ENCODE measurements at regions not wholly inside any gene's neighbourhood (a gene's known extent, or its start where the extent isn't known, plus 50 kb on each side); places are given as distances from the start of the nearest gene placed in this dataset.

- TF ChIP-seq, protein P1, sequence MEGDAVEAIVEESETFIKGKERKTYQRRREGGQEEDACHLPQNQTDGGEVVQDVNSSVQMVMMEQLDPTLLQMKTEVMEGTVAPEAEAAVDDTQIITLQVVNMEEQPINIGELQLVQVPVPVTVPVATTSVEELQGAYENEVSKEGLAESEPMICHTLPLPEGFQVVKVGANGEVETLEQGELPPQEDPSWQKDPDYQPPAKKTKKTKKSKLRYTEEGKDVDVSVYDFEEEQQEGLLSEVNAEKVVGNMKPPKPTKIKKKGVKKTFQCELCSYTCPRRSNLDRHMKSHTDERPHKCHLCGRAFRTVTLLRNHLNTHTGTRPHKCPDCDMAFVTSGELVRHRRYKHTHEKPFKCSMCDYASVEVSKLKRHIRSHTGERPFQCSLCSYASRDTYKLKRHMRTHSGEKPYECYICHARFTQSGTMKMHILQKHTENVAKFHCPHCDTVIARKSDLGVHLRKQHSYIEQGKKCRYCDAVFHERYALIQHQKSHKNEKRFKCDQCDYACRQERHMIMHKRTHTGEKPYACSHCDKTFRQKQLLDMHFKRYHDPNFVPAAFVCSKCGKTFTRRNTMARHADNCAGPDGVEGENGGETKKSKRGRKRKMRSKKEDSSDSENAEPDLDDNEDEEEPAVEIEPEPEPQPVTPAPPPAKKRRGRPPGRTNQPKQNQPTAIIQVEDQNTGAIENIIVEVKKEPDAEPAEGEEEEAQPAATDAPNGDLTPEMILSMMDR (conservative IDR thresholded peaks at IDR 0.05) = no peak
- TF ChIP-seq ZFX (IDR thresholded peaks at IDR 0.05) = no peak
- no peak overlapping the region for H3K27ac ChIP-seq
Observed at GRCh38 chr20:6831461-6831860, 64.0 kb downstream of the BMP2 start.

GRCh38 chr20:6832811-6833210, 65.3 kb downstream of the BMP2 start:
- H3K27ac ChIP-seq = no peak overlapping the region
- TF ChIP-seq ZFX (IDR thresholded peaks at IDR 0.05) = no peak

DNA sequence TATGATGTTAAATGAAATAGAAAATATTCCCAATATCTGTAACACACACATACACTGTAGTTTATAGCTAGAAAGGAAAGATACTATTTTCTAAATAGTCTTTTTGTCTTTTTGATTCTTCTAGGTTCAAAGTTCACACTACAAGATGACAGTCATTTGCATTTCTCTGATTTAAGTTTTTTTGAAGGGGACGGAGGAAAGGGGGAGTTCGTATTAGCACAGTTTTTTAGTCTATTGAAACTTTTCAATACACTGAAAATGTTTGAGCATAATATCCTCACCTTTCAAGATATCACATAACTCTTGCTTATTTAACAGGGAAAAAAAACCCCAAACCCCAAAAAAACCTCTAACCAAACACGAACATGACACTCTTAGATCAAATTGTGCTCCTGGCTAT, 68.1 kb downstream of the BMP2 start:
- TF ChIP-seq, protein P1 (conservative IDR thresholded peaks at IDR 0.05) = no peak
- TF ChIP-seq ZFX (IDR thresholded peaks at IDR 0.05) = no peak
- no peak overlapping the region for H3K27ac ChIP-seq

DNA sequence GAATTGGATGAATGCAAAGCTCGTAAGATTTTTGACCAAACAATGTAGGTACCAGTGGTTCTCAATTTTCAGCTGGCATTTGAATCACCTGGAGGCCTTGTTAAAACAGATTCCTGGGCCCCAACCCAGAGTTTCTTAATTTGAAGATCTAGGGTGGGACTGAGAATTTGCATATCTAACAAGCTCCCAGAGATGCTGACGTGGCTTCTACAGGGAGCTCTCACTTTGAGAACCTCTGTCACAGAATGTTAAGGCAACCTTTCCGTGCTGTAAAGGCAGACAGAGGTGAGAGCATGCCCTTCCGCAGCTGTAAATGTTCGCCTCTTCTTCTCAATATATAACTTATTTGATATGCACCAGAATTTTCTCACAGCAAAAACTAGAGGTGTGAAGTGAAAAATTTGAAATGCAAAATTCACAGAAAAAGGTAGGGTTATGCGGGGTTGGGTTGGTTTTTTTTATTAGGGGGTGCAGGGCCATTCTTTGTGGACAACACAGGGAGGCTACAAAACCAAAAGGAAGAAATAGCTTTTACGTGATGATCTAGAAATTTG, 69.4 kb downstream of the BMP2 start:
- no peak overlapping the region for H3K27ac ChIP-seq
- no peak for TF ChIP-seq ZFX (IDR thresholded peaks at IDR 0.05)
- TF ChIP-seq, protein P1 (conservative IDR thresholded peaks at IDR 0.05) = no peak

DNA sequence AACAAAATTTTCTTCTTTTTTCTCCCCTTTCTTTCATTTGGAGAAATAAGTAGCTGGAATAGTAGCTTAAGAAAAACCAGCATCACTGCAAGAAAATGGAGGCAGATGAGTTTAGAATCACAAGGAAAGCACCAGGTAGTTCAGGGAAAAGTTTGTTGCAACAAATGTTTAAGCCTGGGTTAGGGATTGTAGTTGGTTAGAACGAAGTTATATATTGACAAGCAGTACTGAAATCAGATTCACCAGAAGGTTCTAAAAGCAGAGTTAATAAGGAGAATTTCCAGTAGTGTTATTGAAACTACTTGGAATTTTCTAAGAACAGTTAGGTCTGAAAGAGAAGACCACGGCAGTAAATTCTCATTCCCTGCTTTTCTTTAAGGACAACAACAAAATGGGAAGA, 70.2 kb downstream of the BMP2 start:
- TF ChIP-seq, protein P1 (conservative IDR thresholded peaks at IDR 0.05) = no peak
- TF ChIP-seq ZFX (IDR thresholded peaks at IDR 0.05) = no peak
- no peak overlapping the region for H3K27ac ChIP-seq

GRCh38 chr20:6838181-6838826, 70.8 kb downstream of the BMP2 start:
- H3K27ac ChIP-seq = no peak overlapping the region
- no peak for TF ChIP-seq ZFX (IDR thresholded peaks at IDR 0.05)
- TF ChIP-seq, protein P1 (conservative IDR thresholded peaks at IDR 0.05) = no peak

DNA sequence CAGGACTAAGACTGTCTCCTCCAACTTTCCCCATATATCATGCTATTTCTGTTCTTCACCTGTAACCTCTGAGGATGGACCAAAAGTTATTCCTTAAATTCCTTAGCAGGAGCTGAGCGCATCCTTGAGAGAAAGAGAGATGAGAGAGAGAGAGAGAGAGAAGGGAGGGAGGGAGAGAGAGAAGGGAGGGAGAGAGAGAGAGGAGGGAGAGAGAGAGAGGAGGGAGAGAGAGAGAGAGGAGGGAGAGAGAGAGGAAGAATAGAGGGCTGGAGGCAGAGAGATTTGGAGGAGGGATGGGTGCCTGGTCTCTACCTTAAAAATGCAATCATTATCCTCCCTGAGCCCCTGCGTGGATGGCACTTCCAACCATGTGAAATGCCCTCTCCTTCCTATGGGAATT, 73.6 kb downstream of the BMP2 start:
- TF ChIP-seq, protein P1 (conservative IDR thresholded peaks at IDR 0.05) = no peak
- TF ChIP-seq ZFX (IDR thresholded peaks at IDR 0.05) = no peak
- no peak overlapping the region for H3K27ac ChIP-seq

GRCh38 chr20:6845141-6845540, 77.7 kb downstream of the BMP2 start:
- H3K27ac ChIP-seq = no peak overlapping the region
- TF ChIP-seq, protein P1 (conservative IDR thresholded peaks at IDR 0.05) = no peak
- no peak for TF ChIP-seq ZFX (IDR thresholded peaks at IDR 0.05)
